Vagina (tissue), 2 donors: ENCODE measurements at regions not wholly inside any gene's neighbourhood (a gene's known extent, or its start where the extent isn't known, plus 50 kb on each side); places are given as distances from the start of the nearest gene placed in this dataset.

ENCODE experiments used
- POLR2A ChIP-seq, 2 donors: fragments of 450-650 bp; IDR thresholded peaks; one replicate each; pipeline ENCODE4 v1.6.1; 2017; ENCODE audit warnings: antibody characterized with exemption in 2 of 2, mild to moderate bottlenecking in 2 of 2, moderate library complexity in 2 of 2
- TF ChIP-seq, protein P1 (sequence below), 3 experiments: fragments of 450-650 bp in 2 of 3; fragments of 200-600 bp in 1 of 3; sonication (generic) in 1 of 3; IDR thresholded peaks; one replicate each; pipeline ENCODE4 v1.5.1; 2017 to 2019; ENCODE audit warnings: antibody characterized with exemption in 3 of 3, mild to moderate bottlenecking in 2 of 3, moderate library complexity in 2 of 3

DNA sequence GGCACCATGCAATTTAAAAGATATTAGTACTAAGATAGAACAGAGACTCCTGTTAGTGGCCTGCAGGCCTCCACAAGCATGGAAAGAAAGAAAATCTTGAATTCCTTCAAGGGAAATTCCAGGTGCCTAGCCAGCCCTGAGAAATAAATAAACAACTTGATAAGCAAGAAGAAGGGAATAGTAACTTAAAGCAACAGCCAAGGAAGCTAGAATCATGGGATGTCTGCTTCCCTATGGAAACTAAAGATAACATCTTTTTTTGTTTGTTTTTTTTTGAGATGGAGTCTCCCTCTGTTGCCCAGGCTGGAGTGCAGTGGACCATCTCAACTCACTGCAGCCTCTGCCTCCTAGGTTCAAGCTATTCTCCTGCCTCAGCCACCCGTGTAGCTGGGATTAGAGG, 128.6 kb downstream of the SKIDA1 start:
- no peak for TF ChIP-seq POLR2A (IDR thresholded peaks at IDR 0.05)
- TF ChIP-seq, protein P1, sequence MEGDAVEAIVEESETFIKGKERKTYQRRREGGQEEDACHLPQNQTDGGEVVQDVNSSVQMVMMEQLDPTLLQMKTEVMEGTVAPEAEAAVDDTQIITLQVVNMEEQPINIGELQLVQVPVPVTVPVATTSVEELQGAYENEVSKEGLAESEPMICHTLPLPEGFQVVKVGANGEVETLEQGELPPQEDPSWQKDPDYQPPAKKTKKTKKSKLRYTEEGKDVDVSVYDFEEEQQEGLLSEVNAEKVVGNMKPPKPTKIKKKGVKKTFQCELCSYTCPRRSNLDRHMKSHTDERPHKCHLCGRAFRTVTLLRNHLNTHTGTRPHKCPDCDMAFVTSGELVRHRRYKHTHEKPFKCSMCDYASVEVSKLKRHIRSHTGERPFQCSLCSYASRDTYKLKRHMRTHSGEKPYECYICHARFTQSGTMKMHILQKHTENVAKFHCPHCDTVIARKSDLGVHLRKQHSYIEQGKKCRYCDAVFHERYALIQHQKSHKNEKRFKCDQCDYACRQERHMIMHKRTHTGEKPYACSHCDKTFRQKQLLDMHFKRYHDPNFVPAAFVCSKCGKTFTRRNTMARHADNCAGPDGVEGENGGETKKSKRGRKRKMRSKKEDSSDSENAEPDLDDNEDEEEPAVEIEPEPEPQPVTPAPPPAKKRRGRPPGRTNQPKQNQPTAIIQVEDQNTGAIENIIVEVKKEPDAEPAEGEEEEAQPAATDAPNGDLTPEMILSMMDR (IDR thresholded peaks at IDR 0.05) = no peak
